HL-60/S4 (cell line): ENCODE measurements at regions not wholly inside any gene's neighbourhood (a gene's known extent, or its start where the extent isn't known, plus 50 kb on each side); places are given as distances from the start of the nearest gene placed in this dataset.
"Not testable (repeated sequence)": the region's sequence is repeated elsewhere in the genome, so short reads cannot be mapped to it uniquely, and the experiment has no call there.

Source experiments
- in situ Hi-C: fragments of 300-500 bp; cut with MboI; formaldehyde crosslinking; loops from 2 replicates; pipeline ENCODE4 v1.14.3; 2022; ENCODE audit warnings: low sequenced_read_pairs

DNA sequence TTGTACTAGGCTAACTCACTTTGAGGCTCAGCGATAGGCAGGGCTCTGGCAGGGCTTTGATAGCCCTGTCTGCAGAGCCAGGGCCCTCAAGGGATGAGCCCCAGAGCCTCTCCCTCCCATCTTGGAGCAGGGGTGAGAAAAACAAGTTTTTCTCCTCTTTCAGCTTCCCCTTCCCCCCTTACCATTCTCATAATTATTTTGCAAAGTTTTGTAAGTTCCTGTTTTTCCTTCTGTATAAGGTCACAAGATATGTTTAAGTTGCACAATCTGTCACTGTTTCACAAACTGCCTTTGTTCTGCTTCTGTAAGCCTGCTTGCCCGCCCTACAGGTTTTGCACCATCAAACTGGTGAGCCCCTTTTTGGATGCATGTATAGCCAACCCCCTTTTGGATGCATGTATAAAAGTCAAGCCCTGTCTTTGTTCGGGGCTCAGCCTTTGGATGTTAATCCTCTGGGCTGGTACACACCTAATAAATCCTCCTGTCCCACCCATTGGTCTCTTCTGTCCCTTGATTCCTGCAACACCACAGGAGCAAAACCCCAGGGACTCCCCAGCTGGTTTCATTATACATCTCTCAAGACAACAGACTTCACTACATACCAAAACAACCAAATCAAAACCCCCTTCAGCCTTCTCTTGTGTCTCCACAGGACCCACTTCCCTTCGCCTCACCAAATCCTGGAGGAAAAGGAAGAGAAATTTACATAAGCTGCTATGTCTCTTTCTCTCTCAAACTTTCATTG, 52.5 kb upstream of the RESF1 start:
- in situ Hi-C loops = no loop called here

DNA sequence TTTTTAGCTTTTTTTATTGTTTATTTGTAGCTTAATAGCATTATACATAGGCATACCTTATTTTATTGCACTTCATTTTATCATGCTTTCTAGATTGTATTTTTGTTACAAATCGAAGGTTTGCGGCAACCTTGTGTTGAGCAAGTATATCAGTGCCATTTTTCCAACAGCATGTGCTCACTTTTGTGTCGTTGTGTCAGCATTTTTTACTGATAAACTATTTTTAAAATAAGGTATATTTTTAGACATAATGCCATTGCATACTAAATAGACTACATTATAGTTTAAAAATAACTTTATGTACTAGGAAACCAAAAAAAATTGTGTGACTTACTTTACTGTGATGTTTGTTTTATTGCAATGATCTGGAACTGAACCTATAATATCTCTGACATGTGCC, 56.2 kb upstream of the RESF1 start:
- in situ Hi-C loops = no loop called here

DNA sequence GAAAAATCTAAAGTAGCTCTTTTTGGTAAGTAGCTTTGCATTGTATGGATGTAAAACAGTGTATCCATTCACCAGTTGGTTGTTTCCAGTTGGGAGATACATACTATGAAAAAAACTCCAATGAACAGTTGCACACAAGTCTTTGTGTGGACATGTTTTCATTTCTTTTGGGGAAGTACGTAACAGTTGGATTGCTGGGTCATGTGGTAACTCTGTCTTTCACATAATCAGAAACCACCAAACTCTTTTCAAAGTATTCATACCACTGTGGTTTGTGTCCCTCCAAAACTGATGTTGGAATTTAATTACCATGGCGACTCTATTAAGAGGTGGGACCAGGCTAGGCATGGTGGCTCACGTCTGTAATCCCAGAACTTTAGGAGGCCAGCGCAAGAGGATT, 58.9 kb upstream of the RESF1 start:
- in situ Hi-C loops = no loop called here

DNA sequence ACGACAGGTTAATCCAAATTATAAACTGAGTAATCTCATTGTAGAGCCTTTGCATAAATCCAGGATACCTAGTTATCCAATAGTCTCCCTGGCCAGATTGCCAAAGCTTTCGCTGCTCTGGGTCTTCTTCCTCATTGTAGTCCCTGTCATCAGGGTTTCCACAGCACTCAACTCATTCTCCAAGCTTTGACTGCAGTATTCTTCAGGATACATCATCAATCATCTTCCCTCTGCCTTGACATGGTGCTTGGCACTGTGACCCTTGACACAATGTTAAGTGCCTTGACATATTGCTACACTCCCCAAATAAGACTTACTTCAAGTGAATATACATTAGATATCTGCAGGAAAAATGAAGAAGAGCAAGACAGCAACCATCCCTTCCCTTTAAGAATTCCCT, 60.1 kb upstream of the RESF1 start:
- in situ Hi-C loops = loop anchor here (10.0 kb wide), 1 partner anchor 214 kb away; no protein-coding TSS in a partner anchor

DNA sequence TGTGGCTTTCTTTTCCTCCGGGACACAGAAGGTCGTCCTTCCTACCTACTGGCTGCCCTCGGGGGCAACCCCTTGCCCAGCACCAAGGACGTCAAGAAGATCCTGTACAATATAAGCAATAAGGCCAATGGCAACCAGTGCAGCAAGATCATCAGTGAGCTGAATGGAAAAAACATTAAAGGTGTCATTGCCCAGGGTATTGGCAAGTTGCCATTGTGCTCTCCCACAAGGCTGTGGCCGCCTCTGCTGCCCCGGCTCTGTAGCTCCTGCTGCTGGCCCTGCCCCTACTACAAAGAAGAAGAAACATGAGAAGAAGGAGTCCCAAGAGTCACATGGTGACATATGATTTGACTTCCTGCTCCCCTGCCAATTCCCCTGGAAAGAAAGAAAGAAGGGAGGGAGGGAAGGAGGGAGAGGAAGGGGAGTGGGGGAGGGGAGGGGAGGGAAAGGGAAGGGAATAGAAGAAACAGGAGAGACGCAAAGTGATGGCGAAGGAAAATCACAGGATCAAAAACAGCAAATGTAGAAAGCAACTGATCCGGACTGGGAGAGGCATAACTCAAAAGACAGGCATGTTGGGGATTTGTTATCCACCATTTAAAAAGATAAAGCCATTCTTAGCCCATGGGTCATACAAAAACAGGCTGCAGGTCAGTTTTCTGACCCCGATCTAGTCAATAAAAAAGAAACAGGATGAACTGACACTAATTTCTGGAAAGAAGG, 61.3 kb upstream of the RESF1 start:
- in situ Hi-C loops = loop anchor here (10.0 kb wide), 1 partner anchor 213 kb away; no protein-coding TSS in a partner anchor

DNA sequence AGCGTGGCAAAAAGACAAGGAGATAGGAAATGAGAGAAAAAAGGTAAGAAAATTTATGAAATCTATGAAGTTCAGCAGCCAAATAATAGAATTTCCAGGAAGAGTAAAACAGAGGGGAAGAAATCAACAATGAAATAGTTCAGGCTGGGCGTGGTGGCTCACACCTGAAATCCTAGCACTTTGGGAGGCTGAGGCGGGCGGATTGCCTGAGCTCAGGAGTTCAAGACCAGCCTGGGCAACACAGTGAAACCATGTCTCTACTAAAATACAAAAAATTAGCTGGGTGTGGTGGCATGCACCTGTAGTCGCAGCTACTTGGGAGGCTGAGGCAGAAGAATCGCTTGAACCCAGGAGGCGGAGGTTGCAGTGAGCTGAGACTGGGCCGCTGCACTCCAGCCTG, 62.1 kb upstream of the RESF1 start:
- in situ Hi-C loops = loop anchor here (10.0 kb wide), 1 partner anchor 212 kb away; no protein-coding TSS in a partner anchor

DNA sequence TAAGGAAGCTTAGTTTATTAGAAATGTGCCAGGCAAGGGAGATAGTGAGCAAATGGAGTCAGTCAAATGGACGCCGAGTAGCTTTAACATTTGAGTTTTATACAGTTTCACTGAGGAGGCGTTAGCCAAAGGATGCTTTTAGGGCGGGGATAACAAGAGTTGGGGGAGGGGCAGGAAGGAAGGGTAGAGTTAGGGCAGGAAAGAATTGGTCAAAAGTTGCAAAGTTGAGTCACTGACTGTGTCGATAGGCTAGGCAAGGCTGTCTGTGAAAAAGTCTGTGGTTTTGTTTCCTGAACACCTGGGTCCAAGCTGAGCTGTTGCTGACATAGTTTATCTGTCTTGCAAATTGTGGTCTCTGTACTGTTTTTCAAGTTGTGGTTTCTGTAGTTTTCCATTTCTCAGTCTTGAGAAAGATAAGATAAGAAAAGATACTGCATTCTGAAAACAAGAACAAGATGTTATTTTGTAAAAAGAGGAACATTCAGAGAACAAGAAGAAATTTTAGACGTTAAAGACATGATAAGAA, 62.6 kb upstream of the RESF1 start:
- in situ Hi-C loops = loop anchor here (10.0 kb wide), 1 partner anchor 212 kb away; no protein-coding TSS in a partner anchor

DNA sequence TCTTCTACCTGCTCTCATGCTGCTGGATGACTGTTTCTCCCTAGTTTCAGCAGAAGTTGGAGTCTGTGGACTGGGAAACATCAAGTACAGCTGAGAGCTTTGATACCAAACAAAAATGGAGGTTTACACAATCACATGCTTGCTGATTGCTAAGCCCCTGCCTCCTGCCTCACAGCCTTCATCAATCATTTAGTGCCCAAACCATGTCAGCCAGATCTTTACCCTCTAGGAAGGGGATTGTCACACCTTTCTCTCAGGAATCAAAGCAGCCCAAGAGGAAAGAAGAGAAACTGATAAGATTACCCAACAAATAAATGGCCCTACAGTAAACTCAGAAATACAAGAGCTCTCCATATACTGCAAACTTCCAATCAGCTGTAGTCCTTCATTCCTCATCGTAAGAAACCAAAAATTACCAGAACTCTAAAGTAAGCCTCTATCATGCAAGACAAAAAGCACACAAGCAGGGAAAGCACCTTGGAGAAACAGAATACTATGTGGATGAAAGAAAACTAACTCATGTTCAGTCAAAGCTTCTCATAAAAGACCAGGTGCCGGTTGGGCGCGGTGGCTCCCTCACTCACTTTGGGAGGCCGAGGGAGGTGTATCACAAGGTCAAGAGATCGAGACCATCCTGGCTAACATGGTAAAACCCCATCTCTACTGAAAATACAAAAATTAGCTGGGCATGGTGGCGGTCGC, 63.6 kb upstream of the RESF1 start:
- in situ Hi-C loops = loop anchor here (10.0 kb wide), 1 partner anchor 211 kb away; no protein-coding TSS in a partner anchor

DNA sequence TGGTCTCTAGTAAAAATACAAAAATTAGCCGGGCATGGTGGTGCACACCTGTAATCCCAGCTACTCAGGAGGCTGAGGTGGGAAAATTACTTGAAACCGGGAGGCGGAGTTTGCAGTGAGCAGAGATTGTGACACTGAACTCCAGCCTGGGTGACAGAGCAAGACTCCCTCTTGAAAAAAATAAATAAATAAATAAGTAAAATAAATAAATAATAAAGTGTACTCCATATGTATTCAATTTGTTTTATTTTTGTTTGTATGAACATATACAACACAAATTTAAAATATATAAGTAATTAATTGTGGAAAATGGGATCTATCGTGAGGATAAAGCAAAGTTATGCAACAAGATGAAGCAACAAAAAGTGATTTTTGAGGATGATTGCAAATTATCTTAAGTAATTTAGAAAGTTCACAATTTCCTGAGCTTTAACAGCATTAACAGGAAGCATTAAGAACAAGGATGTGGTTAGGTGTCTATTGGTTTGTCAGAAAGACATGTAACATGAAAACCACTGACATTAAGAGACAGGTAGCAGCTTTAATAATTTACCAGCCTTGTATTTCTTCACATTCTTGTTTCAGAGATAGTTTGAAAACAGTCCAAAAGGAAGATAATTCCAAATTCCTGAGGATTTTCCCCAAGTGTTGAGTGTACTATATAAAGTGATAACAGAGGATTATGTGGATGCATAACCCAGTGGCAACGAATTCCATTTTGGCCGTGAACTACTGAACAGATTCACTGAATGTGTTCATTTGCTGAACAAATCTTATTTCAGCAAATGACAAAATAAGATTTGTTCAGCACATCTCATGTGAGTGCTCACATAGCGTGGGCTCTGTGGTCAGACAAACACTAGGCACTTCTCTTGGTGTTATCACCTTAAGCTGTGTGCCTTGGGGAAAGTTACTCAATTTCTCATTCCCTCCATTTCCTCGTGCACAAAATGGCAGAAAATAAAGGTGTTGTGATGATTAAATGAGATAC, 68.6 kb upstream of the RESF1 start:
- in situ Hi-C loops = loop anchor here (10.0 kb wide), 1 partner anchor 206 kb away; no protein-coding TSS in a partner anchor

DNA sequence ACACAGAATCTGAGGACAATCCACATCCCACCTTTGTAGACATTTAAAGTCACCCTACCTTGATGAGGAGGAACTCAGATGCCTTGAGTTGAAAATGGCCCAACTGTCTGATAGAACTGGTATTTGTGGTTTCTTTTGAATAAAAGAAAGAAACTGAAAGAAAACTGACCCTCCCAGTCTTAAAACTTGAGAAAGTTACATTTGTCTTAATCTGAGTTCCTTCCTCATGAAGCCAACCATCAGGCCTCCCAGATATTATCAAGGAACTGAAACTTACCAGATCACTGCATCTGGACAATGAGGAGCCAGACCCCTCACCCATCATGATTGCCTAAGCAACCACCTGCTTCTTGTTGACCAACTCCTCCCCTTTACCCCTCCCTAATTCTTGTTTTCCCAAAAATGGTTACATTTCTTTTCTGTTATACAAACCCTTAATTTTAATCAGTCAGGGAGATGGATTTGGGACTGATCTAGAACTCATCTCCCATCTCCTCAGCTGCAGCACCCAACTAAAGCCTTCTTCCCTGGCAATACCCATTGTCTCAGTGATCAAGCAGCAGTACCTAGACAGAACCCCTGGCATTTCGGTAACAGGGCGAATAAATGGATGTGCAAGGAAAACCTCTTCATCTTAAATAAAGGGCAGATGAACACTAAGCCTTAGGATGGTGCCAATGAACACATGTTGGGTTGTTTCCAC, 72.0 kb upstream of the RESF1 start:
- in situ Hi-C loops = no loop called here

DNA sequence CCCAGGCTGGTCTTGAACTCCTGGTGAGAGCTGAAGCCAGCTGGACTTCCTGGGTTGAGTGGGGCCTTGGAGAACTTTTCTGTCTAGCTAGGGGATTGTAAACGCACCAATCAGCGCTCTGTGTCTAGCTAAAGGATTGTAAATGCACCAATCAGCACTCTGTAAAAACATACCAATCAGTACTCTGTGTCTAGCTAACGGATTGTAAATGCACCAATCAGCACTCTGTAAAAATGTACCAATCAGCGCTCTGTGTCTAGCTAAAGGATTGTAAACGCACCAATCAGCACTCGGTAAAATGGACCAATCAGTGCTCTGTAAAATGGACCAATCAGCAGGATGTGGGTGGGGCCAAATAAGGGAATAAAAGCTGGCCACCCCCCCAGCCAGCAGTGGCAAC, 76.5 kb upstream of the RESF1 start:
- in situ Hi-C loops = not testable (repeated sequence)

DNA sequence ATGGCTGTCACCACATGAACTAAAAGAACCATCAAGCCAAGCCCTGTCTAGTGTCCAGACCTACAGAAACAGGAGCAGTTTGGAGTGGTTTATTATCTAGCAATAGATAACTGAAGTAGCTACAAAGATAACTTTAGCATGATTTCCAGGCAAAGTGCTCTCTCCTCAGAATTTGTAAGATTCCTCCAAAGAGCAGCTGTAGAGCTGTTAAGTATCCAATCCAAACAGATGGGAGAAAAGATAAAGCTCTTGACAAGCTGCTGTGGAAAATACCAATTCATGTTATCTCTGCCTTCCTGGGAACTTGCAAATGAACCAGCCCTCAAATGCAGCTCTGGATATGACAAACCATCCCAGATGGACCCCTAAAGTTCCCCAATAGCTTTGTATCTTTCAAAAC, 78.9 kb upstream of the RESF1 start:
- in situ Hi-C loops = no loop called here

DNA sequence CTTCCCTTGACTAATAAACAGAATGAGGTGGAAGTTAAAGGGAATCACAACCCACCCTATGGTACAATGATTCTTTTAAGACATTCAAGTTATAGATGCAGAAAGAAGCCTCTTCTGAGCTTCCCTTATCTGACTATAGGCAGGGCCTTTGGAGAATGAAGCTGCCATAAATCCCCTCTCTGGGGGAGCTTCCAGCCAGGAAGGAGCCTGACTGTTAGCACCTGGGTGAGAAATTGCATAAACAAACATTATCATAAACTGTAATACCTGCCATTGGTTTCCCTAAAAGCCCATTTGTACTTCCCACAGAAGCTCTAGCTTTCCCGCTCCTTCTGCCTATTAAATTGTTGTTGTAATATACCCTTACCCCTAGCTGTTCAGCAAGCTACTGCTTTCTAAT, 81.3 kb upstream of the RESF1 start:
- in situ Hi-C loops = no loop called here

DNA sequence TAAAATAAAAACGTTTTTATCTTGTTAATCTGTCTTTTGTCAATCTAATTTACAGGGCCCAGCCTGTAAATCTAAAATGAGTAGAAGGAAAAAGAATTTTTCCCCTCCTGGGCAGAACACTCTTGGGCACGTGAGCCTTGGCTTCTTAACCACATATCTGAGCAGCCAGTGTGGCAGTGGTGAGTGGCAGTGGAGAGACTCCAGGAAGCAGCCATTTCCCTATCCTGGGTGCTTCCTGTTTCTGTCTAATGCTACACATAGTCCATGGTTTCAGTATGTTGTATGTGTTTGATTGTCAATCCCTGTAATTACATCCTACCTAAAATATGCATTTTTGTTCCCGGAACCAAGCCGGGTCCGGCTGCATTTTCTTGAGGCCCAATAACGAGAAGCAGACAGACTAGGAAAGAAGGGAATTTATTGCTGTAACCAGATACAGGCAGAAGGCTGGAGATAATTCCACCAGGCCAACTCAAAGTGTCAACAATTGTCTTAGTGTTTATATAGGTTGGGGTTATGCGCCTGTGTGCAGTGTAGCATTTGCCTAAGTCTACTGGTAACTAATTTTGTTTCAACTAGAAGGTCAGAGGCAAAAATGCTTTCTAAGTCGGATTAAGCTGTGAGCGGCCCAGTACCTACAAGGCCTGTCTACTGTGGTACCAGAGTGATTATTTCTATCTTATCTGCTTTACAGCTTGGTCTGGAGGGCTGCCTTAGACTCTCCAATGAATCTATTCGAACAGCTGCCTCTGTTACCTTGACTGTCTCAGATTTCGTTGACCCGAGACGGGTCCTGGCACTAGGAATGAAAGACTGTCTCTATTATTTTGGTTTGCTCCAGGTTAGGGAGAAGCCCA, 82.4 kb upstream of the RESF1 start:
- in situ Hi-C loops = no loop called here

DNA sequence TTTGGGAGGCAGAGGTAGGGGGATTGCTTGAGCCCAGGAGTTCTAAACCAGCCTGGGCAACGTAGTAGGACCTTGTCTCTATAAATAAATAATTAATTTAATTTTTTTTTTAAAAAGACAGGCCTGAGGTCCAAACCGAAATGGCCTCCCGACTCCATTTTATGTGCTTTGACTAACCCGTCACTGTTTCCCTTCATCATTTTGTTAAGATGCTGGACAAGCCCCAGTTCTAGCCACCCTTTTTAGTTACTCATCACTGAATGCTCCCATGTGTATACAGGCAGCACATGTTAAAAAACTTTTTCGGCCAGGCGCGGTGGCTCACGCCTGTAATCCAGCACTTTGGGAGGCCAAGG, 83.6 kb upstream of the RESF1 start:
- in situ Hi-C loops = no loop called here

DNA sequence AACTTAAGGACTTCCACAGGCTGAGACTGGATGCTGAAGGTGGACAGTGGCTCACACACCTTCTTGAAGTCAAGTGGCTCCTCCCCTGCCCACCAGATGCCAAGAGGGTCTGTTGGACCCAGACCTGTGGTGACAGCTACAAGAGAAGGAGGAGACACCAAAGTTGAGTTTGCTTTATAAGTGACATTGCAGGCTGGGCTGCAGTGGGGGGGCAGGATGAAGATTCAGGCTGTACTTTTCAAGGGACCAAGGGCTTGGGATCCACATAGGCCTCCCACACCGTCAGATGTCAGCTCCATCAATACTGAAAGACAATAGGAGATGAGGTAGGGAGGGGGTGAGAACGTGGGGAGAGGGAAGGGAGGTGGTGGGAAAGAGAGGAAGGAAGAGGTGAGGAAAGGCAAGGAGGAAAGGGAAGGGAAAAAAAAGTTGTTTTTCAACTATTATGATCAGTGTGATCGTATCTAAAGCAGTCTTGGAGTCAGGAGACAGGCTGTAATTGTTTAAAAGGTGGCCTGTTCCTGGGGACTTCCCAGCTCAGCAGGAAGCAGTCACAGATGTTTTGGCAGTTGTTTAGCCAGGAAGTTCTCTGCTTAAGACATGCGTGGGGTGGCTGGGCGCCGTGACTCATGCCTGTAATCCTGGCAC, 84.1 kb upstream of the RESF1 start:
- in situ Hi-C loops = no loop called here

DNA sequence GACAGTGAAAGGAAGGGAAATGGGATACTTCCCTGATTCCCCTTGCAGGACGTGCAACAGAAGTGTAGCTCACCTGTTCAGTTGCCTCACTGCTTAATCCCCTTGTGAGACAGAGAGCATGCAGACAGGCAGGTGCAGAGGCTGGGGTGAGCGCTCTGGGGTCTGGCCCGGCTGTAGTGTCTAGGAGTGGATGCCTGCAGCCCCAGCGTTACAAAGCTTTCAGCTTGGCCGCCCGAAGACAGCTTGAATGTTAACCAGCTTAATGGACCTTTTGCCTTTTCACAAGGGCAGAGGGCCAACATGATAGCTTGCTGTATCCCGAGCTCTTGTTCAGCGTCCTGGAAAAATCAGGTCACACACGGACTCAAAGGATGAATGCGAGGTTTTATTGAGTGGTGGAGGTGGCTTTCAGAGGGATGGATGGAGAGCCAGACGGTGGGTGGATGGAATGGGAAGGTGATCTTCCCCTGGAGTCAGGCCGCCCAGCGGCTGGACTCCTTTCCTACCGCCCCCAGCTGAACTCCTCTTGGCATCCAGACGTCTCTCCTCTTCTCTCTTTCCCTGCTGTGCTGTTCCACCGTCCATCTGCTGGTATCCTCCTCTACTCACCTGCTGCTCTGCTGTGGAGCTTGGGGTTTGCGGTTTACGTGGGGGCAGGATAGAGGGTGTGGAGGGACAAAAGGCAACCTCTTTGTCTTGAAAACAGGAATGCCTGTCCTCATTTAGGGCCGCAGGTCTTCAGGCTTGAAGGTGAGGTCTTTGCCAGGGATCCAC, 86.2 kb upstream of the RESF1 start:
- in situ Hi-C loops = no loop called here
